IMR-90 (cell line): ENCODE measurements at regions not wholly inside any gene's neighbourhood (a gene's known extent, or its start where the extent isn't known, plus 50 kb on each side); places are given as distances from the start of the nearest gene placed in this dataset.

ENCODE experiments used
- ATAC-seq: fragments of 200-7000 bp; cut with Tn5 transposase; 2 replicates; pipeline ENCODE4 v1.9.1; 2020; ENCODE audit warnings: low read depth, mild to moderate bottlenecking, moderate library complexity
- BruUV-seq: library from RNA; stranded (reverse); fragments of 400-500 nt; replicated peaks from 2 replicates; lab custom pipeline; 2021; lab: Mats Ljungman, UMichigan
- CTCF ChIA-PET: fragments of 300-600 bp; formaldehyde crosslinking; extraction: SDS; loops from one replicate; lab custom pipeline; 2021; ENCODE audit warnings: antibody characterized with exemption; lab: Yijun Ruan, JAX
- POLR2A ChIA-PET: fragments of 300-600 bp; sonication (Branson Sonifier 250); formaldehyde crosslinking; loops from one replicate; lab custom pipeline; 2022; ENCODE audit warnings: antibody characterized with exemption; ENCODE audit not compliant: unreplicated experiment; lab: Charles Lee
- DNase-seq: peaks from one replicate; pipeline ENCODE4 v3.0.0; 2013
- H2AFZ ChIP-seq: replicated peaks from 2 replicates; pipeline ENCODE3; 2013; ENCODE audit warnings: low read length, mild to moderate bottlenecking; ENCODE audit not compliant: poor library complexity
- H2AK5ac ChIP-seq: 2 replicates; pipeline ENCODE4 v1.6.1; 2013; ENCODE audit warnings: low read depth, low read length, inconsistent platforms
- H2AK9ac ChIP-seq: replicated peaks from 2 replicates; pipeline ENCODE3; 2013; ENCODE audit warnings: mild to moderate bottlenecking, low read depth, low read length, moderate library complexity; ENCODE audit not compliant: poor library complexity
- H2BK120ac ChIP-seq: 2 replicates; pipeline ENCODE4 v1.6.1; 2013; ENCODE audit warnings: low read depth, low read length, inconsistent platforms
- H2BK15ac ChIP-seq: 3 replicates; pipeline ENCODE4 v1.6.1; 2013; ENCODE audit warnings: low read depth, low read length, inconsistent platforms
- H2BK20ac ChIP-seq: 2 replicates; pipeline ENCODE4 v1.6.1; 2013; ENCODE audit warnings: low read depth, mild to moderate bottlenecking, inconsistent platforms, low read length, moderate library complexity
- H2BK5ac ChIP-seq: 2 replicates; pipeline ENCODE4 v1.6.1; 2013; ENCODE audit warnings: mild to moderate bottlenecking, low read depth, low read length, inconsistent platforms; ENCODE audit not compliant: poor library complexity, severe bottlenecking
- H3K14ac ChIP-seq: replicated peaks from 2 replicates; pipeline ENCODE4 v1.6.1; 2013; ENCODE audit warnings: low read depth, low read length, inconsistent platforms
- H3K18ac ChIP-seq: 2 replicates; pipeline ENCODE4 v1.6.1; 2013; ENCODE audit warnings: low read depth, low read length, control low read depth
- H3K23ac ChIP-seq: 2 replicates; pipeline ENCODE4 v1.6.1; 2013; ENCODE audit warnings: low read depth, low read length, inconsistent platforms
- H3K27ac ChIP-seq: 2 replicates; pipeline ENCODE4 v1.5.1; 2013; ENCODE audit warnings: mild to moderate bottlenecking, control low read depth, low read length; ENCODE audit not compliant: insufficient read depth
- H3K27me3 ChIP-seq: 2 replicates; pipeline ENCODE4 v1.6.1; 2013; ENCODE audit warnings: low read length; ENCODE audit not compliant: control insufficient read depth, insufficient read depth
- H3K36me3 ChIP-seq: 2 replicates; pipeline ENCODE4 v1.6.1; 2013; ENCODE audit warnings: low read length, mixed read lengths; ENCODE audit not compliant: control insufficient read depth, insufficient read depth
- H3K4ac ChIP-seq: 2 replicates; pipeline ENCODE4 v1.6.1; 2013; ENCODE audit warnings: low read depth, low read length, inconsistent platforms
- H3K4me1 ChIP-seq: 2 replicates; pipeline ENCODE4 v1.6.1; 2013; ENCODE audit warnings: low read length, mixed read lengths; ENCODE audit not compliant: control insufficient read depth, insufficient read depth
- H3K4me2 ChIP-seq: 2 replicates; pipeline ENCODE4 v1.6.1; 2013; ENCODE audit warnings: low read depth, mild to moderate bottlenecking, control low read depth, low read length, moderate library complexity
- H3K4me3 ChIP-seq: 2 replicates; pipeline ENCODE4 v1.5.1; 2013; ENCODE audit warnings: low read depth, mild to moderate bottlenecking, control low read depth, low read length, moderate library complexity; ENCODE audit not compliant: insufficient read depth
- H3K56ac ChIP-seq: 2 replicates; pipeline ENCODE4 v1.6.1; 2013; ENCODE audit warnings: low read length, inconsistent platforms; ENCODE audit not compliant: insufficient read depth; ENCODE audit errors: extremely low read depth
- H3K79me1 ChIP-seq, 2 experiments: 2 replicates each; pipeline ENCODE4 v1.6.1; 2013; ENCODE audit warnings: low read length in 2 of 2, inconsistent platforms in 1 of 2, low read depth in 1 of 2
- H3K9ac ChIP-seq: 2 replicates; pipeline ENCODE4 v1.6.1; 2013; ENCODE audit warnings: low read depth, low read length, control low read depth
- H3K9me1 ChIP-seq: 2 replicates; pipeline ENCODE4 v1.6.1; 2013; ENCODE audit warnings: low read length, inconsistent platforms; ENCODE audit not compliant: insufficient read depth
- H3K9me3 ChIP-seq: 2 replicates; pipeline ENCODE4 v1.6.1; 2013; ENCODE audit warnings: low read length; ENCODE audit not compliant: control insufficient read depth, insufficient read depth
- H4K20me1 ChIP-seq: 2 replicates; pipeline ENCODE4 v1.6.1; 2013; ENCODE audit warnings: low read length, inconsistent platforms; ENCODE audit not compliant: insufficient read depth
- H4K5ac ChIP-seq: 2 replicates; pipeline ENCODE4 v1.6.1; 2013; ENCODE audit warnings: mild to moderate bottlenecking, low read depth, low read length, control low read depth
- H4K8ac ChIP-seq, 2 experiments: 2 replicates each; pipeline ENCODE4 v1.6.1; 2013; ENCODE audit warnings: low read depth in 2 of 2, low read length in 2 of 2, control low read depth in 1 of 2, inconsistent platforms in 1 of 2
- H4K91ac ChIP-seq: 2 replicates; pipeline ENCODE4 v1.6.1; 2013; ENCODE audit warnings: low read depth, low read length, inconsistent platforms; ENCODE audit not compliant: insufficient read depth
- BHLHE40 ChIP-seq: fragments of 150-350 bp; IDR thresholded peaks from 2 replicates; pipeline ENCODE4 v1.6.1; 2016; ENCODE audit warnings: mild to moderate bottlenecking, low read depth, low read length
- MAFK ChIP-seq: IDR thresholded peaks from 2 replicates; pipeline ENCODE4 v1.6.1; 2012; ENCODE audit warnings: low read depth, low read length, improper control_type of control experiment
- POLR2A ChIP-seq: IDR thresholded peaks from 2 replicates; pipeline ENCODE4 v1.6.1; 2012; ENCODE audit warnings: mild to moderate bottlenecking, low read depth, low read length
- RCOR1 ChIP-seq: IDR thresholded peaks from 2 replicates; pipeline ENCODE4 v1.6.1; 2012; ENCODE audit warnings: mild to moderate bottlenecking, low read length, improper control_type of control experiment; ENCODE audit not compliant: insufficient replicate concordance
- SMC3 ChIP-seq: fragments of 150-350 bp; IDR thresholded peaks from 2 replicates; pipeline ENCODE4 v1.6.1; 2016; ENCODE audit warnings: low read depth, mild to moderate bottlenecking, antibody characterized with exemption, low read length, moderate library complexity
- WGBS, 2 experiments: methylation state at CpG; one replicate each; pipeline versions ENCODE4 v1.1.5 to v1.1.7; 2013; ENCODE audit warnings: missing lambda C conversion rate in 2 of 2; ENCODE audit not compliant: insufficient read length in 1 of 2; ENCODE audit errors: extremely low coverage in 2 of 2; 5-methylcytosine and 5-hydroxymethylcytosine counted together
- dilution Hi-C: fragments of 300-500 bp; cut with HindIII; formaldehyde crosslinking; loops from one replicate; pipeline ENCODE4 v1.14.3; 2018; ENCODE audit warnings: low sequenced_read_pairs; ENCODE audit not compliant: unreplicated experiment
- in situ Hi-C: fragments of 300-500 bp; cut with MboI; formaldehyde crosslinking; loops from 3 replicates; pipeline ENCODE4 v1.14.3; 2019; ENCODE audit warnings: low sequenced_read_pairs, inconsistent platforms, mixed read lengths
- intact Hi-C: fragments of 100-400 bp; cut with micrococcal nuclease; formaldehyde crosslinking; loops from 2 replicates; pipeline ENCODE4 v1.10.0; 2022
- TF ChIP-seq, protein P1 (sequence below): fragments of 150-350 bp; IDR thresholded peaks from 2 replicates; pipeline ENCODE4 v1.6.1; 2017; ENCODE audit warnings: mild to moderate bottlenecking, antibody characterized with exemption, low read length, low read depth

DNA sequence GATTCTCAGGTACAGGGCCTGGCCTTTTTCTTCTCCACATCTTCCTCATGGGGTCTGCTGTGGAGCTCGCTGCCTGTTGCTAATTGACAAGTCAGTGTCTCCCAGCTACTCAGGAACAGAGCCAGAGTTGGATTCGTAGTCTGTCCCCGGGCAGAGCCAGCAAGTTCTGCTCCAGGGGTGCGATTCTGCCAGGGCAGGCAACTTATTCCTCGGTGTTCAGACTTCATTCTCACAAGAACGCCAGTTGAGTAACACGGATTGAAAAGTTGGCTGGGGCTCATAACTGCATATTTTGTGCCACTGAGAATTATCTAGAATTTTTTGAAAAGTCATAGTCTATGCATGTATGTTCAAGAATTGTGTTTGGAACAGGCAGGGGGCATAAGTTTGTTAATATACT, 336.7 kb upstream of the NPVF start:
- Histone ChIP-seq H2BK120ac (no peak overlapping the region), H3K4me3 (no peak overlapping the region), H2AK5ac (no peak overlapping the region), H3K14ac (no peak overlapping the region), H2AK9ac (no peak overlapping the region), H3K4ac (no peak overlapping the region), H3K9me3 (no peaks in the 10 kb centered on the region), H3K36me3 (no peaks in the 10 kb centered on the region), H3K27ac (no peak overlapping the region), H3K4me2 (no peak overlapping the region), H3K4me1 (no peaks in the 10 kb centered on the region), H3K23ac (no peak overlapping the region), H3K27me3 (no peaks in the 10 kb centered on the region; the same call in 1 of the 2 replicates), H2BK15ac (no peak overlapping the region), H3K79me1 (no peaks in the 10 kb centered on the region), H4K20me1 (no peaks in the 10 kb centered on the region), H3K18ac (no peak overlapping the region), H4K91ac (no peak overlapping the region), H3K9ac (no peak overlapping the region), H4K5ac (no peak overlapping the region), H2AFZ (no peak overlapping the region), H3K56ac (no peak overlapping the region), H2BK5ac (no peak overlapping the region), H3K9me1 (no peaks in the 10 kb centered on the region), H2BK20ac (no peak overlapping the region), H4K8ac (no peak overlapping the region)
- no TSS peak for BruUV-seq
- DNase-seq = no peak
- TF ChIP-seq SMC3 (no peak), MAFK (no peak), POLR2A (no peak), BHLHE40 (no peak), RCOR1 (no peak)
- TF ChIP-seq, protein P1, sequence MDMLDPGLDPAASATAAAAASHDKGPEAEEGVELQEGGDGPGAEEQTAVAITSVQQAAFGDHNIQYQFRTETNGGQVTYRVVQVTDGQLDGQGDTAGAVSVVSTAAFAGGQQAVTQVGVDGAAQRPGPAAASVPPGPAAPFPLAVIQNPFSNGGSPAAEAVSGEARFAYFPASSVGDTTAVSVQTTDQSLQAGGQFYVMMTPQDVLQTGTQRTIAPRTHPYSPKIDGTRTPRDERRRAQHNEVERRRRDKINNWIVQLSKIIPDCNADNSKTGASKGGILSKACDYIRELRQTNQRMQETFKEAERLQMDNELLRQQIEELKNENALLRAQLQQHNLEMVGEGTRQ = no peak
- POLR2A ChIA-PET = no interaction called here
- in situ Hi-C loops = no loop called here
- ATAC-seq = no peak
- WGBS, 2 experiments = no CpG with 5 or more reads among the region's 7 CpGs
- dilution Hi-C loops = no loop called here
- CTCF ChIA-PET = interaction anchor here (0.7 to 1.5 kb wide), 8 partner anchors 9 to 299 kb away, joined by 3 to 5 read pairs (median 3); no protein-coding TSS in a partner anchor
- intact Hi-C loops = loop anchor here (1.0 kb wide), 1 partner anchor 286 kb away; no protein-coding TSS in a partner anchor
